ENCODE measurements at regions not wholly inside any gene's neighbourhood (a gene's known extent, or its start where the extent isn't known, plus 50 kb on each side); places are given as distances from the start of the nearest gene placed in this dataset.
A peak's percentile ranks its signal among the peaks of the same experiment; 100 is the strongest.

GRCh38 chr4:188904617-188905016 lies 765.4 kb downstream of the TRIML1 start:
- no peak for ATAC-seq
- no peak for DNase-seq
- H3K4me1 Mint-ChIP-seq: no peaks in the 10 kb centered on the region
- no peaks in the 10 kb centered on the region for H3K27me3 Mint-ChIP-seq
- H3K36me3 Mint-ChIP-seq: no peaks in the 10 kb centered on the region
- H3K27ac Mint-ChIP-seq: no peak overlapping the region
- H3K4me3 Mint-ChIP-seq: no peak overlapping the region
- POLR2A ChIA-PET: no interaction called here
- peaks cover 0 to 30% (median 9%) of the 10 kb centered on the region in 9 donors for H3K9me3 Mint-ChIP-seq

DNA sequence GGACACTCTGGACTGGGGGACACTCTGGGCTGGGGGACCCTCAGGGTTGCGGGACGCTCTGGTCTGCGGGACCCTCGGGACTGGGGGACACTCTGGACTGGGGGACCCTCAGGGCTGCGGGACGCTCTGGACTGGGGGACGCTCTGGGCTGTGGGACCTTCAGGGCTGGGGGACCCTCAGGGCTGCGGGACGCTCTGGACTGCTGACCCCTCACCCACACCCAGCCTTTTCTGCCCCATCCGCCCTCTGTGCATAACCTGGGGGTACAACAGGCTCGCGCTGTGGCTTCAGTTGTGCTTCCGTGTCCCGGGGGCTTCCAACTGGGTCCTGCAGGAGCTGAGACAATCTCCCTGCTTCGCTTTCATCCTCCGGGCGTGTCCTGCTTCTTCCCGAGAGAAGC lies 766.0 kb downstream of the TRIML1 start:
- ATAC-seq: no peak
- Mint-ChIP-seq H3K27ac (no peak overlapping the region), H3K4me3 (no peak overlapping the region), H3K36me3 (no peaks in the 10 kb centered on the region), H3K9me3 (peaks cover 0 to 27% (median 9%) of the 10 kb centered on the region in 9 donors), H3K27me3 (no peaks in the 10 kb centered on the region), H3K4me1 (no peaks in the 10 kb centered on the region)
- POLR2A ChIA-PET: no interaction called here
- no peak for DNase-seq

GRCh38 chr4:188911199-188911598 lies 772.0 kb downstream of the TRIML1 start:
- DNase-seq (no peak), ATAC-seq (no peak)
- Mint-ChIP-seq H3K36me3 (peaks cover 0 to 15% (median 0%) of the 10 kb centered on the region in 3 donors), H3K4me3 (no peak overlapping the region), H3K4me1 (no peaks in the 10 kb centered on the region), H3K27ac (no peak overlapping the region), H3K27me3 (no peaks in the 10 kb centered on the region), H3K9me3 (peaks cover 0 to 33% (median 10%) of the 10 kb centered on the region in 9 donors)
- POLR2A ChIA-PET: no interaction called here

GRCh38 chr4:188911707-188912106 lies 772.5 kb downstream of the TRIML1 start:
- peak overlapping the region in 1 of 10 donors; percentile 48 for H3K4me3 Mint-ChIP-seq
- peaks cover 0 to 33% (median 10%) of the 10 kb centered on the region in 9 donors for H3K9me3 Mint-ChIP-seq
- no peak for ATAC-seq
- peaks cover 0 to 15% (median 0%) of the 10 kb centered on the region in 3 donors for H3K36me3 Mint-ChIP-seq
- H3K27me3 Mint-ChIP-seq: no peaks in the 10 kb centered on the region
- POLR2A ChIA-PET: no interaction called here
- no peak for DNase-seq
- no peak overlapping the region for H3K27ac Mint-ChIP-seq
- H3K4me1 Mint-ChIP-seq: no peaks in the 10 kb centered on the region

GRCh38 chr4:188915175-188915574 lies 775.9 kb downstream of the TRIML1 start:
- ATAC-seq (no peak), DNase-seq (no peak)
- POLR2A ChIA-PET: no interaction called here
- no peak overlapping the region for H3K27ac Mint-ChIP-seq
- H3K36me3 Mint-ChIP-seq: peaks cover 0 to 15% (median 0%) of the 10 kb centered on the region in 3 donors
- H3K27me3 Mint-ChIP-seq: no peaks in the 10 kb centered on the region
- no peak overlapping the region for H3K4me3 Mint-ChIP-seq
- H3K4me1 Mint-ChIP-seq: no peaks in the 10 kb centered on the region
- peaks cover 0 to 45% (median 13%) of the 10 kb centered on the region in 9 donors for H3K9me3 Mint-ChIP-seq

DNA sequence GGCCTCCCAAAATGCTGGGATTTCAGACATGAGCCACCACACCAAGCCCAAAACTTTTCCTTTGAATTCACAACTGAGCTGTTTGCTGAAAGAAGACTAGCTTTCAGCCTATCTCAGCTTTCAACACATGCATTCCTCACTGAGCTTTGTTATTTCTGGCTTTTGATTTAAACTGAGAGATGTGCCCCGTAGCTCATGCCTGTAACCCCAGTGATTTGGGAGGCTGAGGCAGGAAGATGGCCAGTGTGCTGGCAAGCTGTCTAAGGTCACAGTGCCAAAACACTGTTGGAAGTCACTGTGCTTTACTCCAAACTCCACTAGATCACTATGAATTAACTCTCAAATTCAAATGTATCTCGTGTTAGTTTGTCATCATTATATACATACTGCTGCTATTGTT lies 779.5 kb downstream of the TRIML1 start:
- Mint-ChIP-seq H3K4me1 (no peaks in the 10 kb centered on the region), H3K4me3 (no peak overlapping the region), H3K27me3 (no peaks in the 10 kb centered on the region), H3K9me3 (peaks cover 0 to 39% (median 19%) of the 10 kb centered on the region in 9 donors), H3K27ac (no peak overlapping the region), H3K36me3 (peaks cover 0 to 9% (median 0%) of the 10 kb centered on the region in 3 donors)
- ATAC-seq (no peak), DNase-seq (no peak)
- POLR2A ChIA-PET: no interaction called here

- H3K4me1 Mint-ChIP-seq: no peaks in the 10 kb centered on the region
- no peak overlapping the region for H3K27ac Mint-ChIP-seq
- H3K4me3 Mint-ChIP-seq: no peak overlapping the region
- DNase-seq (peak in 2 of 10 donors; percentile 5 to 6), ATAC-seq (no peak)
- peaks cover 0 to 32% (median 8%) of the 10 kb centered on the region in 9 donors for H3K9me3 Mint-ChIP-seq
- POLR2A ChIA-PET: no interaction called here
- H3K36me3 Mint-ChIP-seq: no peaks in the 10 kb centered on the region
- no peaks in the 10 kb centered on the region for H3K27me3 Mint-ChIP-seq
These were observed 791.6 kb downstream of the TRIML1 start for GRCh38 chr4:188930822-188931221.

- POLR2A ChIA-PET: no interaction called here
- DNase-seq (no peak), ATAC-seq (no peak)
- no peaks in the 10 kb centered on the region for H3K4me1 Mint-ChIP-seq
- H3K27me3 Mint-ChIP-seq: no peaks in the 10 kb centered on the region
- no peak overlapping the region for H3K4me3 Mint-ChIP-seq
- no peak overlapping the region for H3K27ac Mint-ChIP-seq
- H3K36me3 Mint-ChIP-seq: no peaks in the 10 kb centered on the region
- peaks cover 0 to 29% (median 10%) of the 10 kb centered on the region in 9 donors for H3K9me3 Mint-ChIP-seq
These were observed 795.2 kb downstream of the TRIML1 start for GRCh38 chr4:188934320-188934962.

- H3K27me3 Mint-ChIP-seq: no peaks in the 10 kb centered on the region
- no peak overlapping the region for H3K27ac Mint-ChIP-seq
- no peaks in the 10 kb centered on the region for H3K36me3 Mint-ChIP-seq
- no peak for ATAC-seq
- POLR2A ChIA-PET: no interaction called here
- peaks cover 0 to 25% (median 7%) of the 10 kb centered on the region in 9 donors for H3K9me3 Mint-ChIP-seq
- H3K4me1 Mint-ChIP-seq: no peaks in the 10 kb centered on the region
- H3K4me3 Mint-ChIP-seq: no peak overlapping the region
- no peak for DNase-seq
These were observed 802.4 kb downstream of the TRIML1 start for GRCh38 chr4:188941524-188942119.

DNA sequence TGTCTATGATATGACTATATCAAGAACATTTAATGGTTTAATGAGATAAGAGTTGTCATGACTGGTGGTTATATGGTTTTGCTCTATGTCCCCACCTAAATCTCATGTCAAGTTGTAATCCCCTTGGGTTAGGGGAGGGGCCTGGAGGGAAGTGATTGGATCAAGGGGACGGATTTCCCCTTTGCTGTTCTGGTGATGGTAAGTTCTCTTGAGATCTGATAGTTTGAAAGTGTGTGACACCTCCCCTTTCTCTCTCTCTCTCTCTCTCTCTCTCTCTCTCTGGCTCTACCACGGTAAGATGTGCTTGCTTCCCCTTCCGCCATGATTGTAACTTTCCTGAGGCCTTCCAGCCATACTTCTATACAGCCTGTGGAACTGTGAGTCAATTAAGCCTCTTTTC lies 803.4 kb downstream of the TRIML1 start:
- no peaks in the 10 kb centered on the region for H3K27me3 Mint-ChIP-seq
- no peak overlapping the region for H3K4me3 Mint-ChIP-seq
- H3K36me3 Mint-ChIP-seq: no peaks in the 10 kb centered on the region
- DNase-seq (no peak), ATAC-seq (no peak)
- H3K4me1 Mint-ChIP-seq: no peaks in the 10 kb centered on the region
- H3K9me3 Mint-ChIP-seq: peaks cover 0 to 27% (median 8%) of the 10 kb centered on the region in 9 donors
- POLR2A ChIA-PET: no interaction called here
- H3K27ac Mint-ChIP-seq: no peak overlapping the region

GRCh38 chr4:188949596-188949995 lies 810.4 kb downstream of the TRIML1 start:
- ATAC-seq (no peak), DNase-seq (no peak)
- Mint-ChIP-seq H3K27me3 (no peaks in the 10 kb centered on the region), H3K4me1 (no peaks in the 10 kb centered on the region), H3K27ac (no peak overlapping the region), H3K9me3 (peaks cover 3 to 34% (median 16%) of the 10 kb centered on the region in 9 donors), H3K4me3 (no peak overlapping the region), H3K36me3 (no peaks in the 10 kb centered on the region)
- POLR2A ChIA-PET: no interaction called here

DNA sequence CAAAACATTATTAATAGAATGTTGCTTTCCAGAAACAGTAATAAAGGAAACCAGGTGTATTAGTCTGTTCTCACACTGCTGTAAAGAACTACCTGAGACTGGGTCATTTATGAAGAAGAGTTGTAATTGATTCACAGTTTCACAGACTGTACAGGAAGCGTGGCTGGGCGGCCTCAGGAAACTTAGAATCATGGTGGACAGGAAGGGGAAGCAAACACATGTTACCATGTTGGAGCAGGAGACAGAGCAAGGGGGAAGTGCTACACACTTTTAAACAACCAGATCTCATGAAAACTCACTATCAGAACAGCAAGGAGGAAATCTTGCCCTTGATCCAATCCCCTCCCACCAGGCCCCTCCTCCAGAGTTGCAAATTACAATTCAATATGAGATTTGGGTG lies 815.8 kb downstream of the TRIML1 start:
- no peak overlapping the region for H3K4me3 Mint-ChIP-seq
- no peaks in the 10 kb centered on the region for H3K4me1 Mint-ChIP-seq
- no peak for DNase-seq
- POLR2A ChIA-PET: no interaction called here
- no peaks in the 10 kb centered on the region for H3K36me3 Mint-ChIP-seq
- peaks cover 5 to 44% (median 11%) of the 10 kb centered on the region in 9 donors for H3K9me3 Mint-ChIP-seq
- ATAC-seq: no peak
- no peak overlapping the region for H3K27ac Mint-ChIP-seq
- no peaks in the 10 kb centered on the region for H3K27me3 Mint-ChIP-seq

GRCh38 chr4:188956566-188956965 lies 817.3 kb downstream of the TRIML1 start:
- peaks cover 5 to 51% (median 11%) of the 10 kb centered on the region in 9 donors for H3K9me3 Mint-ChIP-seq
- ATAC-seq: no peak
- H3K27me3 Mint-ChIP-seq: no peaks in the 10 kb centered on the region
- H3K4me3 Mint-ChIP-seq: no peak overlapping the region
- no peak for DNase-seq
- H3K27ac Mint-ChIP-seq: no peak overlapping the region
- no peaks in the 10 kb centered on the region for H3K4me1 Mint-ChIP-seq
- no peaks in the 10 kb centered on the region for H3K36me3 Mint-ChIP-seq
- POLR2A ChIA-PET: no interaction called here

GRCh38 chr4:188958346-188958745 lies 819.1 kb downstream of the TRIML1 start:
- Mint-ChIP-seq H3K4me3 (no peak overlapping the region), H3K9me3 (peaks cover 5 to 41% (median 12%) of the 10 kb centered on the region in 9 donors), H3K36me3 (no peaks in the 10 kb centered on the region), H3K27ac (no peak overlapping the region), H3K27me3 (no peaks in the 10 kb centered on the region), H3K4me1 (no peaks in the 10 kb centered on the region)
- POLR2A ChIA-PET: no interaction called here
- ATAC-seq (no peak), DNase-seq (no peak)
